Mesothelial cell of epicardium (in vitro differentiated cells): ENCODE measurements at regions not wholly inside any gene's neighbourhood (a gene's known extent, or its start where the extent isn't known, plus 50 kb on each side); places are given as distances from the start of the nearest gene placed in this dataset.

Experiments
- DNase-seq, 2 experiments: peaks; one replicate each; pipeline ENCODE4 v3.0.0; 2021; ENCODE audit warnings: low spot score in 2 of 2; ENCODE audit not compliant: unreplicated experiment in 2 of 2
- H3K27ac Mint-ChIP-seq: 2 replicates; pipeline ENCODE4 v1.8.0; 2021; ENCODE audit warnings: mixed read lengths
- H3K27me3 Mint-ChIP-seq: 2 replicates; pipeline ENCODE4 v1.8.0; 2021; ENCODE audit warnings: low read depth, mixed read lengths
- H3K36me3 Mint-ChIP-seq: 2 replicates; pipeline ENCODE4 v1.8.0; 2021; ENCODE audit warnings: mixed read lengths
- H3K4me1 Mint-ChIP-seq: 2 replicates; pipeline ENCODE4 v1.8.0; 2021; ENCODE audit warnings: mixed read lengths
- H3K4me3 Mint-ChIP-seq: 2 replicates; pipeline ENCODE4 v1.8.0; 2021; ENCODE audit warnings: mild to moderate bottlenecking, moderate library complexity, mixed read lengths
- H3K9me3 Mint-ChIP-seq: 2 replicates; pipeline ENCODE4 v1.8.0; 2021; ENCODE audit warnings: mixed read lengths
- TF ChIP-seq, protein P1 (sequence below): fragments of 200-600 bp; sonication (generic); IDR thresholded peaks from one replicate; pipeline ENCODE4 v1.5.0; 2021; ENCODE audit warnings: antibody characterized with exemption; ENCODE audit not compliant: unreplicated experiment

DNA sequence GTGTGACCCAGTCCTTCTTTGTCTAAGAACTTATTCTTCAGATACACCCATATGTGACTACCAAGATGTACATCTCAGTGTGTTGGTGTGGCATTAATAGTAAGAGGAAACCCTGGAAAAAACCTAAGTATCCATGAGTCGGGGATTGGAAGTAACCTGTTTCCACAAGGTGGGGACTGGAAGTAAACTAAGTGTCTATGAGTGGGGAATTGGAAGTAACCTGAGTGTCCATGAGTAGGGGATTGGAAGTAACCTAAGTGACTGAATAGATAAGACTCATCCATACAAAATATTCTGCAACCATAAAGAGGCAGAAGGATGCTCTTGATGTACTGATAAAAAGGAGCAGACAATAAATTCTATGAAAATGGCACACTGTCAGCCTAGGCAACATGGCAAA lies 184.7 kb downstream of the PHETA1 start:
- no peak overlapping the region for H3K4me3 Mint-ChIP-seq
- H3K27ac Mint-ChIP-seq, result no peak overlapping the region
- H3K27me3 Mint-ChIP-seq, result peaks cover 51% of the 10 kb centered on the region
- H3K4me1 Mint-ChIP-seq, result peaks cover 45% of the 10 kb centered on the region
- DNase-seq, result no peak
- peaks cover 4% of the 10 kb centered on the region for H3K9me3 Mint-ChIP-seq
- peaks cover 8% of the 10 kb centered on the region for H3K36me3 Mint-ChIP-seq
- TF ChIP-seq, protein P1, sequence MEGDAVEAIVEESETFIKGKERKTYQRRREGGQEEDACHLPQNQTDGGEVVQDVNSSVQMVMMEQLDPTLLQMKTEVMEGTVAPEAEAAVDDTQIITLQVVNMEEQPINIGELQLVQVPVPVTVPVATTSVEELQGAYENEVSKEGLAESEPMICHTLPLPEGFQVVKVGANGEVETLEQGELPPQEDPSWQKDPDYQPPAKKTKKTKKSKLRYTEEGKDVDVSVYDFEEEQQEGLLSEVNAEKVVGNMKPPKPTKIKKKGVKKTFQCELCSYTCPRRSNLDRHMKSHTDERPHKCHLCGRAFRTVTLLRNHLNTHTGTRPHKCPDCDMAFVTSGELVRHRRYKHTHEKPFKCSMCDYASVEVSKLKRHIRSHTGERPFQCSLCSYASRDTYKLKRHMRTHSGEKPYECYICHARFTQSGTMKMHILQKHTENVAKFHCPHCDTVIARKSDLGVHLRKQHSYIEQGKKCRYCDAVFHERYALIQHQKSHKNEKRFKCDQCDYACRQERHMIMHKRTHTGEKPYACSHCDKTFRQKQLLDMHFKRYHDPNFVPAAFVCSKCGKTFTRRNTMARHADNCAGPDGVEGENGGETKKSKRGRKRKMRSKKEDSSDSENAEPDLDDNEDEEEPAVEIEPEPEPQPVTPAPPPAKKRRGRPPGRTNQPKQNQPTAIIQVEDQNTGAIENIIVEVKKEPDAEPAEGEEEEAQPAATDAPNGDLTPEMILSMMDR, result no peak

DNA sequence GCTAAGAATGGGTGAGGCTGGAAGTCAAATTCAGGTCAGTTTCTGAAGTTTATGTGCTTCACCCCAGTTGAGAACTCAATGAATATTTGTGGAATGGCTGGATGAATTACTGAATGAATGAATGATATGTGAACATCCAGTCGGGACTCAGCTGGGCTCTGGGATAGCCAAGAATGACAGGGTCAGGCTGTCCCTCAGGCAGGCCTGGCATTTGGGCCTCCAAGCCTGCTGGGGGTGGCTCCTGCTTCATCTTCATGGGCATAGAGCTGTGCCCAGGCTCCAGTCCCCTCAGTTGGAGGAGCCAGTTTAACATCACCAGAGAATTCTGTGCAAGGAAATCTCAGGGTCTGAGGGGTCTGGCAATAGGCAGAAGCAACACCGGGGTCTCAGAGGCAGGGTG lies 185.8 kb downstream of the PHETA1 start:
- H3K27ac Mint-ChIP-seq, result no peak overlapping the region
- peaks cover 47% of the 10 kb centered on the region for H3K27me3 Mint-ChIP-seq
- peaks cover 56% of the 10 kb centered on the region for H3K4me1 Mint-ChIP-seq
- TF ChIP-seq, protein P1, result no peak
- DNase-seq, result no peak
- peaks cover 3% of the 10 kb centered on the region for H3K36me3 Mint-ChIP-seq
- no peak overlapping the region for H3K4me3 Mint-ChIP-seq
- peaks cover 4% of the 10 kb centered on the region for H3K9me3 Mint-ChIP-seq

DNA sequence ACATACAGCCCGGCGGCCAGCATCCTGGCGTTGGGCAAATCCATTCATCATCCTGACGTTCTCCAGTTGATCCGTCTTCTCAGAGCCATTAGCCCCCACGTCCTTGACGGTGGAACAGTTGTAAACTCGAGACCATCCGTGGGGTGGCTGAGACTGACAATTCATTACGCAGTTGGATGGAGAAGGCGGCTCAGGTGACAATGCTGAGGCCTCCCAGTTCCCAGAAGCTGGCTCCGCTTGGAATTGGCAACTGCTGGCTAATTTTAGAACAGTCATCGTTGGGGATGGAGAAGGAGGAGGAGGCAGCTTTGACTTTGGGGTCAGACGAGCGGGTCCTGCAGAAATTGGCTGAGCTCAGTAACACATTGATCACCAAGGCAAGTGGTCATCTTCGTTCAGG lies 186.5 kb downstream of the PHETA1 start:
- Mint-ChIP-seq H3K27me3 (peaks cover 43% of the 10 kb centered on the region), H3K27ac (no peak overlapping the region), H3K4me3 (no peak overlapping the region), H3K36me3 (peaks cover 3% of the 10 kb centered on the region), H3K9me3 (peaks cover 4% of the 10 kb centered on the region), H3K4me1 (peaks cover 62% of the 10 kb centered on the region)
- no peak for DNase-seq
- TF ChIP-seq, protein P1, result no peak

DNA sequence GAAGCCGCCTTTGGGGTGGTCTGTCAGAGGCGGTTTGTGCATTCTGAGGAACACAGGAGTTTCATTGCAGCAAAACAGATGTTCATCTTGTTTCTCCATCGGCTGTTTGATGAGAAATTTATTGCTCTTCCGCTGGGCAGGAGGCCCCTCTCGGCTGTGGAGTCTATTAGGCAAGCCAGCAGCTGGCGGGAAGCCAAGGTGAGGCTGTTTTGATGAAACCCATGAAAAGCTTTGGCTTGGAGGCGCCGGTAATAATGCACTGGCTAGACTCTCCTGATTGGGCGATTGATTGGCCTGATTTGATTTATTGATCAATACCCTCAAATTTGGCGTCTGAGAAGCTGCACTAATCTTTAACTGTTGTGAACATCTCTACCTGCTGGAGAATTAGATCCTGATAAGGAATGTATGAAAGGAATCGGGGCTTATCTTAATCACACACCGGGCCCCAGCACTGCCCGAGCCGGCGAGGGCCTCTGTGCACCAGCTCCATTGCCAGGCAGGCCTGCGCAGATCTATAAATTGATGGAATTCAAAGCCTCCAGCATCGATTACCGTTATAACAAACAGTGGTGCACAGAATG lies 187.7 kb downstream of the PHETA1 start:
- TF ChIP-seq, protein P1, result no peak
- DNase-seq, result peak; percentile 82 to 86
- peaks cover 67% of the 10 kb centered on the region for H3K4me1 Mint-ChIP-seq
- H3K36me3 Mint-ChIP-seq, result peaks cover 3% of the 10 kb centered on the region
- peak overlapping the region; percentile 57 for H3K27ac Mint-ChIP-seq
- peaks cover 45% of the 10 kb centered on the region for H3K27me3 Mint-ChIP-seq
- peak overlapping the region; percentile 7 for H3K4me3 Mint-ChIP-seq
- peaks cover 4% of the 10 kb centered on the region for H3K9me3 Mint-ChIP-seq

DNA sequence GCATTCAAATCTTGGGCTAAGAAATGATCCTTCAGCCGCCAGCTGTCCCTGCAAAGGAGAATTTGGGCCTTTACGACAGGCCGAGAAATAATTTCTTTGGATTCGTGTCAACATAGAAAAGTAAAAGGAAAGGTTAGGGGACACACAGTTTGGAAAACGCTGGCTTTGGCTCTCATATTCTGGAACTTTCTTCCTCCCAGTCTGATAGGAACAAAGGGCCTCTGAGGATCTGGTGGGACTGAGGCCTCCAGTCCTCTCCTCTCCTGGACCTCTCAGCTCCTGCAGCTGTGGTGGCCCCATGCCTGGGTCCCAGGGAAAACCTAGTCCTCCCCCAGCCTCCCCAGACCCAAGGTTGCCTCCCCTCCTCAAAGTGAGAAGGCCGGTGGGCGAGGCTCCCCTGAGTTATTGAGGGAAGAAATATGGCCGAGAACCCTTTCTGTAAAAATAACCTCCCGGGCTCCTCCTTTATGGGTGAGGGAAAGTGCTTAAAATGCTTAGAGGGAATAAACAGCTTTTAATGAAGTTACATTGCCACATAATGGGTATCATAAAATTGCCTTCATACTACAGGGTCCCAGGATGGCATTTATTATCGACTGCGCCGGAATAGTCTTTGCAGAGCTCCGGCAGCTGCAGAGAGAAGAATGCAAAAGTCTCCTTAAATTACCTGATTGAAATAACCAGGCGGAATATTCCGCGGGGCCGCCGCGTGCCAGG lies 188.3 kb downstream of the PHETA1 start:
- peaks cover 3% of the 10 kb centered on the region for H3K36me3 Mint-ChIP-seq
- TF ChIP-seq, protein P1, result no peak
- peaks cover 41% of the 10 kb centered on the region for H3K27me3 Mint-ChIP-seq
- peaks cover 66% of the 10 kb centered on the region for H3K4me1 Mint-ChIP-seq
- DNase-seq, result no peak
- peak overlapping the region; percentile 7 for H3K4me3 Mint-ChIP-seq
- H3K9me3 Mint-ChIP-seq, result peaks cover 4% of the 10 kb centered on the region
- H3K27ac Mint-ChIP-seq, result peak overlapping the region; percentile 57
